ENCODE measurements at regions not wholly inside any gene's neighbourhood (a gene's known extent, or its start where the extent isn't known, plus 50 kb on each side); places are given as distances from the start of the nearest gene placed in this dataset.

GRCh38 chr12:111269718-111270117 is 99.2 kb downstream of the PHETA1 start:
- Histone ChIP-seq H3K79me1 (ENCODE audit: low read length) (no peaks in the 10 kb centered on the region), H3K4me2 (ENCODE audit: low read length) (no peak overlapping the region), H3K4me1 (ENCODE audit: control insufficient read depth in 1 of 2, insufficient read depth in 2 of 2, low read length in 2 of 2) (no peaks in the 10 kb centered on the region), H3K9ac (ENCODE audit: low read length) (no peak overlapping the region), H3K18ac (ENCODE audit: low read length) (no peak overlapping the region), H2BK120ac (ENCODE audit: insufficient read depth, low read length, poor library complexity) (no peak overlapping the region), H3K27me3 (ENCODE audit: insufficient read depth, low read length) (no peaks in the 10 kb centered on the region), H2BK12ac (ENCODE audit: low read length) (no peak overlapping the region), H3K27ac (ENCODE audit: low read depth, low read length) (no peak overlapping the region), H2AK5ac (ENCODE audit: low read length) (no peak overlapping the region), H3K79me2 (ENCODE audit: control insufficient read depth, insufficient read depth, low read length, poor library complexity) (no peaks in the 10 kb centered on the region), H3K14ac (ENCODE audit: low read length) (no peak overlapping the region), H4K8ac (ENCODE audit: low read depth, low read length) (no peak overlapping the region), H3K36me3 (ENCODE audit: control insufficient read depth in 1 of 2, insufficient read depth in 2 of 2, low read length in 2 of 2) (no peaks in the 10 kb centered on the region), H3K4ac (ENCODE audit: low read depth, low read length) (no peak overlapping the region), H4K12ac (ENCODE audit: low read depth, low read length) (no peak overlapping the region), H3K23ac (ENCODE audit: low read length) (no peak overlapping the region), H3K4me3 (ENCODE audit: low read depth, low read length) (no peak overlapping the region), H3K9me3 (ENCODE audit: insufficient read depth, low read depth, low read length) (peaks cover 5% of the 10 kb centered on the region), H2AFZ (ENCODE audit: insufficient read depth, low read length, poor library complexity) (no peak overlapping the region), H4K91ac (ENCODE audit: low read depth, low read length) (no peak overlapping the region), H2BK5ac (ENCODE audit: low read depth, low read length, poor library complexity) (no peak overlapping the region)
- WGBS (ENCODE audit: extremely low coverage, insufficient coverage, insufficient read length): no CpG with 5 or more reads among the region's 7 CpGs
- DNase-seq: no peak

- Histone ChIP-seq H3K4me1 (ENCODE audit: control insufficient read depth in 1 of 2, insufficient read depth in 2 of 2, low read length in 2 of 2) (no peaks in the 10 kb centered on the region), H2BK120ac (ENCODE audit: insufficient read depth, low read length, poor library complexity) (no peak overlapping the region), H4K12ac (ENCODE audit: low read depth, low read length) (no peak overlapping the region), H3K27ac (ENCODE audit: low read depth, low read length) (no peak overlapping the region), H3K36me3 (ENCODE audit: control insufficient read depth in 1 of 2, insufficient read depth in 2 of 2, low read length in 2 of 2) (no peaks in the 10 kb centered on the region), H2BK5ac (ENCODE audit: low read depth, low read length, poor library complexity) (no peak overlapping the region), H3K4me2 (ENCODE audit: low read length) (no peak overlapping the region), H3K9ac (ENCODE audit: low read length) (no peak overlapping the region), H3K23ac (ENCODE audit: low read length) (no peak overlapping the region), H2BK12ac (ENCODE audit: low read length) (no peak overlapping the region), H3K79me2 (ENCODE audit: control insufficient read depth, insufficient read depth, low read length, poor library complexity) (no peaks in the 10 kb centered on the region), H3K14ac (ENCODE audit: low read length) (no peak overlapping the region), H3K4me3 (ENCODE audit: low read depth, low read length) (no peak overlapping the region), H3K9me3 (ENCODE audit: insufficient read depth, low read depth, low read length) (peaks cover 5% of the 10 kb centered on the region), H3K4ac (ENCODE audit: low read depth, low read length) (no peak overlapping the region), H2AK5ac (ENCODE audit: low read length) (no peak overlapping the region), H4K8ac (ENCODE audit: low read depth, low read length) (no peak overlapping the region), H2AFZ (ENCODE audit: insufficient read depth, low read length, poor library complexity) (no peak overlapping the region), H3K18ac (ENCODE audit: low read length) (no peak overlapping the region), H4K91ac (ENCODE audit: low read depth, low read length) (no peak overlapping the region), H3K79me1 (ENCODE audit: low read length) (no peaks in the 10 kb centered on the region), H3K27me3 (ENCODE audit: insufficient read depth, low read length) (no peaks in the 10 kb centered on the region)
- peak in 1 of 2 donors; percentile 49 for DNase-seq
- no CpG with 5 or more reads among the region's 16 CpGs for WGBS (ENCODE audit: extremely low coverage, insufficient coverage, insufficient read length)
These were observed 99.9 kb downstream of the PHETA1 start for GRCh38 chr12:111268738-111269572.

DNA sequence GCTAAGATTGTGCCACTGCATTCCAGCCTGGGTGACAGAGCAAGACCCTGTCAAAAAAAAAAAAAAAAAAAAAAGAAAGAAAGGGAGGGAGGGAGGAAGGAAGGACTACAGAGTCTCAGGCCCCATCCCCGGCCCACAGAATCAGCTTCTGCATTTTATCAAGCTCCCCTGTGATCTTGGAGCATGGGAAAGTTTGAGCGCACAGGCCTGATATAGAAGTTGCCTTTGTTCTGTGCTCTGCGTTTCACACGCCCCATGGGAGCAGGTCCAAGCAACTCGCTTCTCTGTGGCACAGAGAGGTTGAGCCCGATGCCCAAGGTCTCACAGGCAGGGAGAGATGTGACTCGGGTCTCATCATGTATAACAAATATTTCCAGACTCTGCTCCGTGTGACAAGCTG is 101.8 kb downstream of the PHETA1 start:
- Histone ChIP-seq H2AFZ (ENCODE audit: insufficient read depth, low read length, poor library complexity) (no peak overlapping the region), H3K4me3 (ENCODE audit: low read depth, low read length) (no peak overlapping the region), H3K79me1 (ENCODE audit: low read length) (no peaks in the 10 kb centered on the region), H3K9me3 (ENCODE audit: insufficient read depth, low read depth, low read length) (peaks cover 5% of the 10 kb centered on the region), H3K4ac (ENCODE audit: low read depth, low read length) (no peak overlapping the region), H4K12ac (ENCODE audit: low read depth, low read length) (no peak overlapping the region), H3K23ac (ENCODE audit: low read length) (no peak overlapping the region), H3K18ac (ENCODE audit: low read length) (no peak overlapping the region), H3K27ac (ENCODE audit: low read depth, low read length) (no peak overlapping the region), H3K36me3 (ENCODE audit: control insufficient read depth in 1 of 2, insufficient read depth in 2 of 2, low read length in 2 of 2) (no peaks in the 10 kb centered on the region), H3K14ac (ENCODE audit: low read length) (no peak overlapping the region), H2BK5ac (ENCODE audit: low read depth, low read length, poor library complexity) (no peak overlapping the region), H2BK120ac (ENCODE audit: insufficient read depth, low read length, poor library complexity) (no peak overlapping the region), H3K9ac (ENCODE audit: low read length) (no peak overlapping the region), H3K27me3 (ENCODE audit: insufficient read depth, low read length) (no peaks in the 10 kb centered on the region), H3K4me1 (ENCODE audit: control insufficient read depth in 1 of 2, insufficient read depth in 2 of 2, low read length in 2 of 2) (no peaks in the 10 kb centered on the region), H2BK12ac (ENCODE audit: low read length) (no peak overlapping the region), H3K79me2 (ENCODE audit: control insufficient read depth, insufficient read depth, low read length, poor library complexity) (no peaks in the 10 kb centered on the region), H4K8ac (ENCODE audit: low read depth, low read length) (no peak overlapping the region), H4K91ac (ENCODE audit: low read depth, low read length) (no peak overlapping the region), H2AK5ac (ENCODE audit: low read length) (no peak overlapping the region), H3K4me2 (ENCODE audit: low read length) (no peak overlapping the region)
- DNase-seq: no peak
- WGBS (ENCODE audit: extremely low coverage, insufficient coverage, insufficient read length): no CpG with 5 or more reads among the region's 8 CpGs

DNA sequence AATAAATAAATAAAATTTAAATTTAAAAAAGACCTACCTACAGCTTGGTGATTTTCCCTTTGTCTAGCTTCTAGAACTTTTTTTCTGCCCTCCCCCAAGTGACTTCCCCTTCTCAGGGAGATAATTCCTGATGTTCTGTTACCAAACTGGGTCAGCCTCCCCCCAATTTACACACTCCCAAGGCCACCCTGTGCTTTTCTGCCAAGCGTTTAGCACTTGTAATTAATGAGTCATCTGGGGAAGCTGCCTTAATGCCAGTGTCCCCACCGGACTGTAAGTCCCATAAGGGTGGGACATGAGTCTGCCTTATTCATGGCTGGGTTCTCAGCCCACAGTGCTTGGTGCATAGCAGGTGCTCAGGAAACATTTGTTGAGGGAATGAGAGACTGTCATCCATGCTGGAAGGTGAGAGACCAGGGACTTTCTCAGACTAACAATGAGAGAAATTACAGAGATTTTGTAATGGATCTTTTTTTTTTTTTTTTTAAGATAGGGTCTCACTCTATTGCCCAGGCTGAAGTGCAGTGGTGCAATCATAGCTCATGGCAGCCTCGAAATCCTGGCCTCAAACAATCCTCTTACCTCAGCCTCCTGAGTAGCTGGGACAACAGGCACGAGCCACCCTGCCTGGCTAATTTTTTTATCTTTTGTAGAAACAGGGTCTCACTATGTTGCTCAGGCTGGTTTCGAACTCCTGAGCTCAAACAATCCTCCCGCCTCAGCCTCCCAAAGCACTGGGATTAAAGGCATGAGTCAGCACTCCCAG is 106.8 kb downstream of the PHETA1 start:
- no peaks in the 10 kb centered on the region for H3K27me3 ChIP-seq (ENCODE audit: insufficient read depth, low read length)
- H3K9ac ChIP-seq (ENCODE audit: low read length): no peak overlapping the region
- no peaks in the 10 kb centered on the region for H3K79me2 ChIP-seq (ENCODE audit: control insufficient read depth, insufficient read depth, low read length, poor library complexity)
- no peak overlapping the region for H4K12ac ChIP-seq (ENCODE audit: low read depth, low read length)
- no peak overlapping the region for H3K14ac ChIP-seq (ENCODE audit: low read length)
- no peak overlapping the region for H2BK120ac ChIP-seq (ENCODE audit: insufficient read depth, low read length, poor library complexity)
- H3K36me3 ChIP-seq (ENCODE audit: control insufficient read depth in 1 of 2, insufficient read depth in 2 of 2, low read length in 2 of 2): no peaks in the 10 kb centered on the region
- H3K9me3 ChIP-seq (ENCODE audit: insufficient read depth, low read depth, low read length): peaks cover 4% of the 10 kb centered on the region
- H3K4me3 ChIP-seq (ENCODE audit: low read depth, low read length): no peak overlapping the region
- no peak for DNase-seq
- no peak overlapping the region for H3K4me2 ChIP-seq (ENCODE audit: low read length)
- no peak overlapping the region for H3K18ac ChIP-seq (ENCODE audit: low read length)
- WGBS (ENCODE audit: extremely low coverage, insufficient coverage, insufficient read length): no CpG with 5 or more reads among the region's 6 CpGs
- no peak overlapping the region for H2AFZ ChIP-seq (ENCODE audit: insufficient read depth, low read length, poor library complexity)
- H2AK5ac ChIP-seq (ENCODE audit: low read length): no peak overlapping the region
- H3K4me1 ChIP-seq (ENCODE audit: control insufficient read depth in 1 of 2, insufficient read depth in 2 of 2, low read length in 2 of 2): no peaks in the 10 kb centered on the region
- no peak overlapping the region for H3K4ac ChIP-seq (ENCODE audit: low read depth, low read length)
- H4K91ac ChIP-seq (ENCODE audit: low read depth, low read length): no peak overlapping the region
- no peak overlapping the region for H2BK5ac ChIP-seq (ENCODE audit: low read depth, low read length, poor library complexity)
- no peak overlapping the region for H4K8ac ChIP-seq (ENCODE audit: low read depth, low read length)
- no peak overlapping the region for H2BK12ac ChIP-seq (ENCODE audit: low read length)
- H3K23ac ChIP-seq (ENCODE audit: low read length): no peak overlapping the region
- no peaks in the 10 kb centered on the region for H3K79me1 ChIP-seq (ENCODE audit: low read length)
- H3K27ac ChIP-seq (ENCODE audit: low read depth, low read length): no peak overlapping the region
